ENCODE measurements at regions not wholly inside any gene's neighbourhood (a gene's known extent, or its start where the extent isn't known, plus 50 kb on each side); places are given as distances from the start of the nearest gene placed in this dataset.
"Not testable (repeated sequence)": the region's sequence is repeated elsewhere in the genome, so short reads cannot be mapped to it uniquely, and the experiment has no call there.

DNA sequence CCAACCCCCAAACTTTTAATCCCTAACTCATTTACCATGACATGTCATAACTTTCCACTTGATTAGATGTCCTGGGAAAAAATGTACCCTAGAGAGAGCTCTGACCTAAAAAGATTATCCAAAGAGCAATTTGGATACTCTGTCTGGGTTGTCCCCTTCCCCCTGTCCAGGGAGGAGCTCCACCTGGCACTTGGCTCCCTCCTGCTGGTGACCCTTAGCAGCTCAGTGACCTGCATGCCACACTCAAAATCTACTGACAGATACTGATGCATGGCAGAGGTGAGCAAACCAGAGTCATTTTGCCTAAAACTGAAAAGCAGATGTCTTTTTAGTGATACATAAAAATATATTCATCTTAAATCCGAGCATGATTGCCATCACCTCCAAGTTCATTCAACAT, 442.3 kb upstream of the CHRM3 start:
- ChIA-PET CTCF (no interaction called here), POLR2A (no interaction called here)
- intact Hi-C loops (cut with micrococcal nuclease) = no loop called here
- no peak for DNase-seq
- Mint-ChIP-seq H3K4me1 (no peaks in the 10 kb centered on the region), H3K36me3 (no peaks in the 10 kb centered on the region), H3K27me3 (no peaks in the 10 kb centered on the region), H3K27ac (no peak overlapping the region), H3K9me3 (peaks cover 0 to 9% (median 0%) of the 10 kb centered on the region in 11 donors), H3K4me3 (no peak overlapping the region)
- Histone ChIP-seq H3K9me3 (ENCODE audit: control insufficient read depth in 2 of 3, low read length in 3 of 3) (no peaks in the 10 kb centered on the region), H3K27ac (ENCODE audit: low read depth, low read length) (no peak overlapping the region), H3K4me1 (ENCODE audit: control insufficient read depth in 2 of 2, insufficient read depth in 2 of 2, low read length in 2 of 2) (no peaks in the 10 kb centered on the region), H3K4me3 (ENCODE audit: low read length) (no peak overlapping the region), H3K36me3 (ENCODE audit: control insufficient read depth in 2 of 3, insufficient read depth in 3 of 3, low read length in 3 of 3) (no peaks in the 10 kb centered on the region), H3K27me3 (ENCODE audit: control insufficient read depth in 2 of 2, insufficient read depth in 2 of 2, low read length in 2 of 2) (no peaks in the 10 kb centered on the region)
- ATAC-seq = no peak

DNA sequence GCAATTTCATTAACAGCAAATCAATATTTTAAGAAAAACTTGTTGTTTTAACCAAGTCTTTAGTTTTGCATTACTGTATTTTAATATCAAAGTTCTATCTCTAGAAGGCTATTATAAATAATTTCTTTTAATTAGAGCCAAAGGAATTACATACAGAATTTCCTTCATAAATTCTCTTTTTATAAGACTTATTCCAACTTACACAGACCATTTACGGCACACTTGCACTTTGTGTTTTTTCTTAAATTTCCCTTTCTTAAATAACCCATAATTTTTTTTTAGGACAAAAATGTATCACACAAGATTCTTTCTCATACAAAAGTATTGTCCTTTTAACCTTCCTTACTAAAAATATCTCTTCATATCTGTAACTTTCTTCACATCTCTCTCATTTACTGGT, 458.5 kb upstream of the CHRM3 start:
- Histone ChIP-seq H3K9me3 (ENCODE audit: control insufficient read depth in 2 of 3, low read length in 3 of 3) (no peaks in the 10 kb centered on the region), H3K4me3 (ENCODE audit: low read length) (no peak overlapping the region), H3K27ac (ENCODE audit: low read depth, low read length) (no peak overlapping the region), H3K27me3 (ENCODE audit: control insufficient read depth in 2 of 2, insufficient read depth in 2 of 2, low read length in 2 of 2) (no peaks in the 10 kb centered on the region), H3K36me3 (ENCODE audit: control insufficient read depth in 2 of 3, insufficient read depth in 3 of 3, low read length in 3 of 3) (no peaks in the 10 kb centered on the region), H3K4me1 (ENCODE audit: control insufficient read depth in 2 of 2, insufficient read depth in 2 of 2, low read length in 2 of 2) (no peaks in the 10 kb centered on the region)
- Mint-ChIP-seq H3K36me3 (no peaks in the 10 kb centered on the region), H3K4me1 (no peaks in the 10 kb centered on the region), H3K27me3 (no peaks in the 10 kb centered on the region), H3K27ac (no peak overlapping the region), H3K9me3 (peaks cover 0 to 13% (median 4%) of the 10 kb centered on the region in 11 donors), H3K4me3 (no peak overlapping the region)
- intact Hi-C loops (cut with micrococcal nuclease) = no loop called here
- CTCF ChIA-PET = no interaction called here
- POLR2A ChIA-PET = no interaction called here
- ATAC-seq (no peak), DNase-seq (no peak)

DNA sequence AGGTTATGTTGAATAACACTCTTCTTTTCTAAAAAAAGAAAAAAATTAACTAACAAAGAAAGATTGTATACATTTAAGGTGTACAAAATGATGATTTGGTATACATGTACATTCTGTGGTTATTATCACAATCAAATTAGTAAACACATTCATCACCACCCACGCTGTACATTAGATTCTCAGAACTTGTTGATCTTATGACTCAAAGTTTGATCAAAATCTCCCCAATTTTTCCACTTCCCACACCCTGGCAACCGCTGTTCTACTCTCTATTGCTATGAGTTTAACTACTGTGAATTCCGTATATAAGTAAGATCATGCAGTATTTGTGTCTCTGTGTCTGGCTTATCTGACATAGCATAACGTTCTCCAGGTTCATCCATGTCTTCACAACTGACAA, 469.5 kb upstream of the CHRM3 start:
- ATAC-seq = no peak
- Histone ChIP-seq H3K4me1 (ENCODE audit: control insufficient read depth in 2 of 2, insufficient read depth in 2 of 2, low read length in 2 of 2) (no peaks in the 10 kb centered on the region), H3K36me3 (ENCODE audit: control insufficient read depth in 2 of 3, insufficient read depth in 3 of 3, low read length in 3 of 3) (no peaks in the 10 kb centered on the region), H3K9me3 (ENCODE audit: control insufficient read depth in 2 of 3, low read length in 3 of 3) (peaks cover 0 to 3% (median 0%) of the 10 kb centered on the region in 3 experiments), H3K4me3 (ENCODE audit: low read length) (no peak overlapping the region), H3K27ac (ENCODE audit: low read depth, low read length) (no peak overlapping the region), H3K27me3 (ENCODE audit: control insufficient read depth in 2 of 2, insufficient read depth in 2 of 2, low read length in 2 of 2) (no peaks in the 10 kb centered on the region)
- CTCF ChIA-PET = no interaction called here
- H3K36me3 Mint-ChIP-seq = no peaks in the 10 kb centered on the region
- no peak overlapping the region for H3K4me3 Mint-ChIP-seq
- POLR2A ChIA-PET = no interaction called here
- H3K9me3 Mint-ChIP-seq = peaks cover 0 to 10% (median 1%) of the 10 kb centered on the region in 11 donors
- peaks cover 0 to 4% (median 0%) of the 10 kb centered on the region in 5 donors for H3K27me3 Mint-ChIP-seq
- no peak overlapping the region for H3K27ac Mint-ChIP-seq
- DNase-seq = no peak
- intact Hi-C loops (cut with micrococcal nuclease) = no loop called here
- H3K4me1 Mint-ChIP-seq = no peaks in the 10 kb centered on the region

DNA sequence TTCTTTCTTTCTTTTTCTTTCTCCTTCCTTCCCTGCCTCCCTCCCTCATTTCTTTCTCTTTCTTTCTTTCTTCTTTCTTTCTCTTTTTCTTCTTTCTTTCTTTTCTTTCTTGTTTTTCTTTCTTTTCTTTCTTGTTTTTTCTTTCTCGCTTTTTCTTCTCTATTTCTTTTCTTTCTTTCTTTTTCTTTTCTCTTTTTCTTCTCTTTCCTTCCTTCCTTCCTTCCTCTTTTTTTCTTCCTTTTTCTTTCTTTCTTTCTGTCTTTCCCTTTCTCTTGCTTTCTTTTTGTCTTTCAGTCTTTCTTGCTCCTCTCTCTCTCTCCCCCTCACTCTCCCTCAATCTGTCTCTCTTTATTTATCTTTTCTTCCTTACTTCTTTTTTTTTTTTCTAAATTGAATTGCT, 472.0 kb upstream of the CHRM3 start:
- H3K27me3 ChIP-seq (ENCODE audit: control insufficient read depth in 2 of 2, insufficient read depth in 2 of 2, low read length in 2 of 2) = no peaks in the 10 kb centered on the region
- Mint-ChIP-seq H3K27ac (no peak overlapping the region), H3K4me1 (no peaks in the 10 kb centered on the region), H3K4me3 (no peak overlapping the region), H3K27me3 (peaks cover 0 to 4% (median 0%) of the 10 kb centered on the region in 5 donors), H3K36me3 (no peaks in the 10 kb centered on the region), H3K9me3 (peaks cover 0 to 18% (median 4%) of the 10 kb centered on the region in 11 donors)
- no peaks in the 10 kb centered on the region for H3K36me3 ChIP-seq (ENCODE audit: control insufficient read depth in 2 of 3, insufficient read depth in 3 of 3, low read length in 3 of 3)
- POLR2A ChIA-PET = no interaction called here
- no peaks in the 10 kb centered on the region for H3K9me3 ChIP-seq (ENCODE audit: control insufficient read depth in 2 of 3, low read length in 3 of 3)
- ATAC-seq (no peak), DNase-seq (no peak)
- CTCF ChIA-PET = no interaction called here
- no peak overlapping the region for H3K4me3 ChIP-seq (ENCODE audit: low read length)
- intact Hi-C loops (cut with micrococcal nuclease) = no loop called here
- no peak overlapping the region for H3K27ac ChIP-seq (ENCODE audit: low read depth, low read length)
- H3K4me1 ChIP-seq (ENCODE audit: control insufficient read depth in 2 of 2, insufficient read depth in 2 of 2, low read length in 2 of 2) = no peaks in the 10 kb centered on the region

- Mint-ChIP-seq H3K27ac (no peak overlapping the region), H3K36me3 (no peaks in the 10 kb centered on the region), H3K4me3 (no peak overlapping the region), H3K27me3 (peaks cover 0 to 4% (median 0%) of the 10 kb centered on the region in 5 donors), H3K4me1 (no peaks in the 10 kb centered on the region), H3K9me3 (peaks cover 0 to 18% (median 4%) of the 10 kb centered on the region in 11 donors)
- DNase-seq (no peak), ATAC-seq (no peak)
- Histone ChIP-seq H3K4me3 (ENCODE audit: low read length) (no peak overlapping the region), H3K27me3 (ENCODE audit: control insufficient read depth in 2 of 2, insufficient read depth in 2 of 2, low read length in 2 of 2) (no peaks in the 10 kb centered on the region), H3K27ac (ENCODE audit: low read depth, low read length) (no peak overlapping the region), H3K9me3 (ENCODE audit: control insufficient read depth in 2 of 3, low read length in 3 of 3) (no peaks in the 10 kb centered on the region), H3K36me3 (ENCODE audit: control insufficient read depth in 2 of 3, insufficient read depth in 3 of 3, low read length in 3 of 3) (no peaks in the 10 kb centered on the region), H3K4me1 (ENCODE audit: control insufficient read depth in 2 of 2, insufficient read depth in 2 of 2, low read length in 2 of 2) (no peaks in the 10 kb centered on the region)
- CTCF ChIA-PET = no interaction called here
- intact Hi-C loops (cut with micrococcal nuclease) = no loop called here
- POLR2A ChIA-PET = no interaction called here
Observed at GRCh38 chr1:238913210-238913609, 473.2 kb upstream of the CHRM3 start.

DNA sequence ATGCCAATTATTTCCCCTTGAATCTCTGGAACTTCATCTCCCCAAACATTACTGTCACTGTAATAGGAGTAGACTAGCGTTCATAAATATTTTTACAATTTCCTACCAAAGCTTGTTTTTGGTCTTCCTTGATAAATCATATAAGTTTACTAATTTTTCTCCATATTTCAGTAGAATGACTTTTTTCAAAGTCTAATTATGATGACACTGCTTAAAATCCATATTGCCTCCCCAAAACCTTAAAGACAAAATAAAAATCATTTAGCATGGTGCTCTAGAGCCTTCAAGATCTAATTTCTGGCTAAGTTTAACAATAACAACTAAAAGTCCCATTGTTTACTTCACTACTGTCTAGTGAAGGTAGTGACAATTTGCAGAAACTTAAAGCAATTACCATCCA, 474.2 kb upstream of the CHRM3 start:
- H3K27ac Mint-ChIP-seq = no peak overlapping the region
- Histone ChIP-seq H3K9me3 (ENCODE audit: control insufficient read depth in 2 of 3, low read length in 3 of 3) (no peaks in the 10 kb centered on the region), H3K4me1 (ENCODE audit: control insufficient read depth in 2 of 2, insufficient read depth in 2 of 2, low read length in 2 of 2) (no peaks in the 10 kb centered on the region), H3K36me3 (ENCODE audit: control insufficient read depth in 2 of 3, insufficient read depth in 3 of 3, low read length in 3 of 3) (no peaks in the 10 kb centered on the region), H3K27me3 (ENCODE audit: control insufficient read depth in 2 of 2, insufficient read depth in 2 of 2, low read length in 2 of 2) (no peaks in the 10 kb centered on the region), H3K4me3 (ENCODE audit: low read length) (no peak overlapping the region), H3K27ac (ENCODE audit: low read depth, low read length) (no peak overlapping the region)
- no peak overlapping the region for H3K4me3 Mint-ChIP-seq
- intact Hi-C loops (cut with micrococcal nuclease) = no loop called here
- ChIA-PET CTCF (no interaction called here), POLR2A (no interaction called here)
- ATAC-seq (no peak), DNase-seq (no peak)
- peaks cover 0 to 18% (median 4%) of the 10 kb centered on the region in 11 donors for H3K9me3 Mint-ChIP-seq
- no peaks in the 10 kb centered on the region for H3K36me3 Mint-ChIP-seq
- H3K27me3 Mint-ChIP-seq = peaks cover 0 to 4% (median 0%) of the 10 kb centered on the region in 5 donors
- H3K4me1 Mint-ChIP-seq = no peaks in the 10 kb centered on the region

DNA sequence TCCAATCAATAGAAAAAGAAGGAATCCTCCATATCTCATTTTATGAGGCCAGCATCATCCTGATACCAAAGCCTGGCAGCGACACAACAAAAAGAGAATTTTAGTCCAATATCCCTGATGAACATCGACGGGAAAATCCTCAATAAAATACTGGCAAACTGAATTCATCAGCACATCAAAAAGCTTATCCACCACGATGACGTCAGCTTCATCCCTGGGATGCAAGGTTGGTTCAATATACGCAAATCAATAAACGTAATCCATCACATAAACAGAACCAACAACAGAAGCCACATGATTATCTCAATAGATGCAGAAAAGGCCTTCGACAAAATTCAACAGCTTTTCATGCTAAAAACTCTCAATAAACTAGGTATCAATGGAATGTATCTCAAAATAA, 483.6 kb upstream of the CHRM3 start:
- H3K4me1 Mint-ChIP-seq; CTCF ChIA-PET; H3K4me1 ChIP-seq (ENCODE audit: control insufficient read depth in 2 of 2, insufficient read depth in 2 of 2, low read length in 2 of 2); H3K27me3 Mint-ChIP-seq; ATAC-seq; H3K27ac Mint-ChIP-seq; H3K4me3 ChIP-seq (ENCODE audit: low read length); intact Hi-C loops (cut with micrococcal nuclease); H3K27ac ChIP-seq (ENCODE audit: low read depth, low read length); DNase-seq; H3K36me3 Mint-ChIP-seq; H3K9me3 ChIP-seq (ENCODE audit: control insufficient read depth in 2 of 3, low read length in 3 of 3); POLR2A ChIA-PET; H3K27me3 ChIP-seq (ENCODE audit: control insufficient read depth in 2 of 2, insufficient read depth in 2 of 2, low read length in 2 of 2); H3K36me3 ChIP-seq (ENCODE audit: control insufficient read depth in 2 of 3, insufficient read depth in 3 of 3, low read length in 3 of 3); H3K4me3 Mint-ChIP-seq: not testable (repeated sequence)
- H3K9me3 Mint-ChIP-seq = peaks cover 0 to 39% (median 16%) of the 10 kb centered on the region in 11 donors
